DOHH2 (cell line): ENCODE measurements at regions not wholly inside any gene's neighbourhood (a gene's known extent, or its start where the extent isn't known, plus 50 kb on each side); places are given as distances from the start of the nearest gene placed in this dataset.

Experiments
- H3F3A ChIP-seq: fragments of 200-600 bp; sonication (generic), shearing (Covaris generic); 2 replicates; pipeline ENCODE4 v1.6.0; 2016; ENCODE audit warnings: antibody characterized with exemption, mild to moderate bottlenecking; ENCODE audit not compliant: control insufficient read depth, insufficient read depth
- H3K27ac ChIP-seq: fragments of 200-600 bp; sonication (generic); 2 replicates; pipeline ENCODE4 v1.5.1; 2014; ENCODE audit warnings: low read depth, mild to moderate bottlenecking, low read length, moderate library complexity
- H3K27me3 ChIP-seq: fragments of 200-600 bp; sonication (generic); 2 replicates; pipeline ENCODE4 v1.6.1; 2014; ENCODE audit warnings: mild to moderate bottlenecking, low read length, mixed read lengths; ENCODE audit not compliant: control insufficient read depth
- H3K36me3 ChIP-seq: fragments of 200-600 bp; sonication (generic); 2 replicates; pipeline ENCODE4 v1.6.1; 2014; ENCODE audit warnings: mild to moderate bottlenecking, low read length, moderate library complexity, mixed read lengths; ENCODE audit not compliant: control insufficient read depth
- H3K4me1 ChIP-seq: fragments of 200-600 bp; sonication (generic); 2 replicates; pipeline ENCODE4 v1.6.1; 2014; ENCODE audit warnings: mild to moderate bottlenecking, low read length, mixed read lengths; ENCODE audit not compliant: control insufficient read depth
- H3K4me2 ChIP-seq: fragments of 200-600 bp; sonication (generic); 2 replicates; pipeline ENCODE4 v1.6.0; 2014; ENCODE audit warnings: mild to moderate bottlenecking, low read length, moderate library complexity
- H3K4me3 ChIP-seq: fragments of 200-600 bp; sonication (generic); 2 replicates; pipeline ENCODE4 v1.5.1; 2014; ENCODE audit warnings: mild to moderate bottlenecking, low read length, mixed read lengths
- H3K79me2 ChIP-seq: fragments of 200-600 bp; sonication (generic); 2 replicates; pipeline ENCODE4 v1.6.1; 2014; ENCODE audit warnings: mild to moderate bottlenecking, low read length, mixed read lengths; ENCODE audit not compliant: control insufficient read depth
- H3K9me2 ChIP-seq: fragments of 200-600 bp; sonication (generic); replicated peaks from 2 replicates; pipeline ENCODE4 v1.6.1; 2014; ENCODE audit warnings: mild to moderate bottlenecking, low read length, mixed read lengths; ENCODE audit not compliant: control insufficient read depth
- H3K9me3 ChIP-seq: fragments of 200-600 bp; sonication (generic); 2 replicates; pipeline ENCODE4 v1.6.1; 2014; ENCODE audit warnings: antibody characterized with exemption, low read length, mixed read lengths; ENCODE audit not compliant: control insufficient read depth, insufficient read depth
- H4K20me1 ChIP-seq: fragments of 200-600 bp; sonication (generic); 2 replicates; pipeline ENCODE4 v1.6.0; 2014; ENCODE audit warnings: low read depth, mild to moderate bottlenecking, antibody characterized with exemption, low read length, moderate library complexity; ENCODE audit not compliant: control insufficient read depth, insufficient read depth
- CTCF ChIP-seq: fragments of 200-600 bp; sonication (generic); IDR thresholded peaks from one replicate; pipeline ENCODE4 v1.5.1; 2014; ENCODE audit warnings: antibody characterized with exemption, mild to moderate bottlenecking, low read depth, low read length; ENCODE audit not compliant: poor library complexity, severe bottlenecking
- EZH2phosphoT487 ChIP-seq: fragments of 200-600 bp; sonication (generic); IDR thresholded peaks from 2 replicates; pipeline ENCODE4 v1.6.1; 2017; ENCODE audit warnings: borderline replicate concordance, mild to moderate bottlenecking, antibody characterized with exemption, low read length, moderate library complexity, mixed read lengths

GRCh38 chr13:34868733-34869132, 73.3 kb upstream of the NBEA start:
- Histone ChIP-seq H3K4me3 (no peak overlapping the region), H3F3A (no peaks in the 10 kb centered on the region), H3K27me3 (no peaks in the 10 kb centered on the region), H3K4me2 (no peak overlapping the region), H4K20me1 (no peaks in the 10 kb centered on the region), H3K9me2 (no peaks in the 10 kb centered on the region), H3K36me3 (no peaks in the 10 kb centered on the region), H3K79me2 (no peaks in the 10 kb centered on the region), H3K9me3 (no peaks in the 10 kb centered on the region), H3K27ac (no peak overlapping the region), H3K4me1 (no peaks in the 10 kb centered on the region)
- TF ChIP-seq EZH2phosphoT487 = no peak
- TF ChIP-seq CTCF = no peak

- no peak overlapping the region for H3K27ac ChIP-seq
- no peaks in the 10 kb centered on the region for H3F3A ChIP-seq
- no peaks in the 10 kb centered on the region for H3K79me2 ChIP-seq
- no peaks in the 10 kb centered on the region for H3K9me2 ChIP-seq
- H3K4me3 ChIP-seq = no peak overlapping the region
- no peaks in the 10 kb centered on the region for H3K4me1 ChIP-seq
- no peaks in the 10 kb centered on the region for H3K36me3 ChIP-seq
- H3K4me2 ChIP-seq = no peak overlapping the region
- no peaks in the 10 kb centered on the region for H3K9me3 ChIP-seq
- no peaks in the 10 kb centered on the region for H3K27me3 ChIP-seq
- TF ChIP-seq CTCF = no peak
- no peaks in the 10 kb centered on the region for H4K20me1 ChIP-seq
Observed at GRCh38 chr13:34869696-34870095, 72.4 kb upstream of the NBEA start.

- H3F3A ChIP-seq = no peaks in the 10 kb centered on the region
- H3K9me3 ChIP-seq = no peaks in the 10 kb centered on the region
- H3K27ac ChIP-seq = no peak overlapping the region
- no peaks in the 10 kb centered on the region; the same call in 1 of the 2 replicates for H3K9me2 ChIP-seq
- no peak overlapping the region for H3K4me3 ChIP-seq
- H3K79me2 ChIP-seq = no peaks in the 10 kb centered on the region
- no peaks in the 10 kb centered on the region for H3K36me3 ChIP-seq
- no peaks in the 10 kb centered on the region for H3K4me1 ChIP-seq
- no peak overlapping the region for H3K4me2 ChIP-seq
- no peaks in the 10 kb centered on the region for H3K27me3 ChIP-seq
- no peaks in the 10 kb centered on the region for H4K20me1 ChIP-seq
- no peak for TF ChIP-seq CTCF
- no peak for TF ChIP-seq EZH2phosphoT487
Observed at GRCh38 chr13:34878329-34878728, 63.7 kb upstream of the NBEA start.

GRCh38 chr13:34879851-34880250, 62.2 kb upstream of the NBEA start:
- H3K9me3 ChIP-seq = no peaks in the 10 kb centered on the region

More at GRCh38 chr13:34879851-34880250, 62.2 kb upstream of the NBEA start:
- TF ChIP-seq EZH2phosphoT487 (no peak), CTCF (no peak)
- no peaks in the 10 kb centered on the region for H4K20me1 ChIP-seq
- H3K36me3 ChIP-seq = no peaks in the 10 kb centered on the region
- no peaks in the 10 kb centered on the region for H3K79me2 ChIP-seq
- no peak overlapping the region for H3K4me2 ChIP-seq
- H3F3A ChIP-seq = no peaks in the 10 kb centered on the region
- no peak overlapping the region for H3K27ac ChIP-seq
- H3K27me3 ChIP-seq = no peaks in the 10 kb centered on the region
- H3K9me2 ChIP-seq = no peaks in the 10 kb centered on the region; the same call in 1 of the 2 replicates
- H3K4me1 ChIP-seq = no peaks in the 10 kb centered on the region
- H3K4me3 ChIP-seq = no peak overlapping the region
